ENCODE measurements at regions not wholly inside any gene's neighbourhood (a gene's known extent, or its start where the extent isn't known, plus 50 kb on each side); places are given as distances from the start of the nearest gene placed in this dataset.

DNA sequence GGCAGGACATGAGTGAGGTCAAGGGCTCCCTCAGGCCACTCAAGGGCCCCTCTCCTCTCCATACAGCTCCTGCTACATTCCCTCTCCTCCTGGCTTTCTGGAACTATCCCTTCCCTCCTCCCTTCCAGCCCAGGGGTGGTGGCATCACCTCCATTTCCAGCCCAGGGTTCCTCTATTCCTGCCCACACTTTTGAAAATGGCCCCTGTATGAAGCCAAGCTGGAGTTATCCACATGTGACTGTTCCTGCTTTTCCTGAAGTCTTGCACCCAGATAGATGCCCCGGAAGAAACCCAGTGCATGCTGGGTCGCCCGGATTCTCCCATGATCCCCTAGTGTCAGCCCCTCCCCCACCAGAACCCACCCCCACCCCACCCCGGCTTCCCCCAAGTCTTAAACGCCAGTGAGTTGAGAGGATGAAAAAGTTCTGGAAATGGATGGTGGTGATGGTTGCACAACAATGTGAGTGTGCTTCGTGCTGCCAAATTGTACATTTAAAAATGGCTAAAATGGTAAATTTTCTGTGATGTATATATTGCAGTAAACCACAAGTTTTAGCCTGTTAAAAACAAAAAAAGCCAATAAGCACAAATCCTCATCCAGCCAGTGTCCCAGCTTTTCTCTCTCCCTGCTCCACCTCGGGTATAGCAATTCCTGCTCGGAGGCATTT is 136.9 kb downstream of the SCARB1 start:
- no peaks in the 10 kb centered on the region for H3K4me1 Mint-ChIP-seq (ENCODE audit: low read depth)
- no peaks in the 10 kb centered on the region for H3K9me3 Mint-ChIP-seq
- peaks cover 3% of the 10 kb centered on the region for H3K27me3 Mint-ChIP-seq (ENCODE audit: low read depth)
- no peaks in the 10 kb centered on the region for H3K36me3 Mint-ChIP-seq (ENCODE audit: insufficient read depth)
- no peak for ATAC-seq
- H3K4me3 Mint-ChIP-seq = no peak overlapping the region
- no peak for DNase-seq

- DNase-seq (no peak), ATAC-seq (no peak)
- Mint-ChIP-seq H3K9me3 (no peaks in the 10 kb centered on the region), H3K27me3 (ENCODE audit: low read depth) (peaks cover 3% of the 10 kb centered on the region), H3K4me3 (no peak overlapping the region), H3K36me3 (ENCODE audit: insufficient read depth) (no peaks in the 10 kb centered on the region), H3K4me1 (ENCODE audit: low read depth) (no peaks in the 10 kb centered on the region)
Observed at GRCh38 chr12:124725597-124726237, 137.9 kb downstream of the SCARB1 start.

GRCh38 chr12:124725099-124725498 is 138.6 kb downstream of the SCARB1 start:
- Mint-ChIP-seq H3K4me1 (ENCODE audit: low read depth) (no peaks in the 10 kb centered on the region), H3K4me3 (no peak overlapping the region), H3K36me3 (ENCODE audit: insufficient read depth) (no peaks in the 10 kb centered on the region), H3K27me3 (ENCODE audit: low read depth) (peaks cover 3% of the 10 kb centered on the region), H3K9me3 (no peaks in the 10 kb centered on the region)
- no peak for DNase-seq
- no peak for ATAC-seq

GRCh38 chr12:124722878-124723277 is 140.8 kb downstream of the SCARB1 start:
- DNase-seq (no peak), ATAC-seq (no peak)
- Mint-ChIP-seq H3K27me3 (ENCODE audit: low read depth) (peaks cover 8% of the 10 kb centered on the region), H3K36me3 (ENCODE audit: insufficient read depth) (no peaks in the 10 kb centered on the region), H3K9me3 (no peaks in the 10 kb centered on the region), H3K4me1 (ENCODE audit: low read depth) (no peaks in the 10 kb centered on the region), H3K4me3 (no peak overlapping the region)

- DNase-seq (no peak), ATAC-seq (no peak)
- no peak overlapping the region for H3K4me3 Mint-ChIP-seq
- peaks cover 7% of the 10 kb centered on the region for H3K27me3 Mint-ChIP-seq (ENCODE audit: low read depth)
- H3K4me1 Mint-ChIP-seq (ENCODE audit: low read depth) = no peaks in the 10 kb centered on the region
- H3K9me3 Mint-ChIP-seq = no peaks in the 10 kb centered on the region
- H3K36me3 Mint-ChIP-seq (ENCODE audit: insufficient read depth) = no peaks in the 10 kb centered on the region
Observed at GRCh38 chr12:124721501-124722162, 142.0 kb downstream of the SCARB1 start.

DNA sequence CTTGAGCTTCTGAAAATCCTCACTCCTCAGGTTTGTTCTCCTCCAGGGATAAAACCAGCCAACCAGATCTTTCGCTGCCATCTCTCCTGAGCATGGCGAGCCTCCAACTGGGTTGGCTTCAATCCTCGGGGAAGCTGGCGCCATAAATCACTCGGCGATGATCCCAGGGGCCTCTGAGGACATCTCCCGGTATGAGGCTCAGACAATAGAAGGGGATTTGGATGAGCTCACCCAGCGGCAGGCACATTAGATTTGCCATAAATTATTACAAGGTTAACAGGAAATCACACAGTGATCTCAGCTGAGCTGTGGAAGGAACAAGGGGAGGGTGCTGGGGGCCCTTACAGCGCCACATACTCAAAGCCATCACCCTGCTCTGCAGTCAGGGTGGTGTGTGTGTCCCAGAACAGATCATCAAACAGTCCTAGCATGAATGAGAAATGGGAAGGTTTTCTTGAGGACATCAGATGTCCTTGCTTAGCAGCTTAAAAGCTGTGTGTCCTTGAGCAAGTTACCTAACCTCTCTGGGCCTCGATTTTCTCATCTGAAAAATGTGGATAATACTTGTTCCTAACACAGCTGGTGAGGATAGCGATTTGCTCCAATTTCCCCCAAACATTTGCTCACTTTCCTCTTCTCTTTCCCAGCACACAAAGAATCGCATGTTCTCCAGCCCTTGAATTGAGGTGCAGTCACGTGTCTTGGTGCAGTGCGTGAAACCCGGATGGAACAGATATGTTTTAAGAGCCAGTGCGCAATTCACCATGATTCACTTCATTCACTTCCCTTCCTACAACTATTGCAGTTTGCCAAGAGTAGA is 142.8 kb downstream of the SCARB1 start:
- Mint-ChIP-seq H3K36me3 (ENCODE audit: insufficient read depth) (no peaks in the 10 kb centered on the region), H3K27me3 (ENCODE audit: low read depth) (peaks cover 5% of the 10 kb centered on the region), H3K9me3 (no peaks in the 10 kb centered on the region), H3K4me3 (no peak overlapping the region), H3K4me1 (ENCODE audit: low read depth) (no peaks in the 10 kb centered on the region)
- ATAC-seq = no peak
- DNase-seq = no peak

- Mint-ChIP-seq H3K27me3 (ENCODE audit: low read depth) (peaks cover 5% of the 10 kb centered on the region), H3K9me3 (no peaks in the 10 kb centered on the region), H3K4me3 (no peak overlapping the region), H3K36me3 (ENCODE audit: insufficient read depth) (no peaks in the 10 kb centered on the region), H3K4me1 (ENCODE audit: low read depth) (no peaks in the 10 kb centered on the region)
- DNase-seq = no peak
- ATAC-seq = no peak
Observed at GRCh38 chr12:124720004-124720680, 143.5 kb downstream of the SCARB1 start.

DNA sequence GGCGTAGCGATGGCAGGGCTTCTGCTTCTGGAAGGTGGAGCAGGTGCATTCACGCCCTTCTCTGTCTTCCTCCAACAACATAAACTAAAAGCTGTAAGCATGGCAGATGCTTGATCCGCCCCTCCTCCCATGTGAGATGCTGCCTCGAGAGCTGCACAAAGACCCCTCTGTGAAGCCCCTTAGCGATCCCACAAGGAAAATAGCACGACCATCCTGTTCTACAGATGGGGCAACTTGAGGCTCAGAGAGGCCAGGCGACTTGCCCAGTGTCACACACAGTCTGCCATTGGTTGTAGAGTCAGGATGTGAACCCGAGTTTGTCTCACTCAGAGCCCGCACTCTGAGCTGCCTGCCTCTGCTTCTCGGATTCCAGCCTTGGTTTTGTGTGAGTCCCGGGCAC is 144.4 kb downstream of the SCARB1 start:
- H3K4me1 Mint-ChIP-seq (ENCODE audit: low read depth) = peaks cover 3% of the 10 kb centered on the region
- no peaks in the 10 kb centered on the region for H3K36me3 Mint-ChIP-seq (ENCODE audit: insufficient read depth)
- DNase-seq (no peak), ATAC-seq (no peak)
- no peaks in the 10 kb centered on the region for H3K9me3 Mint-ChIP-seq
- H3K27me3 Mint-ChIP-seq (ENCODE audit: low read depth) = peaks cover 5% of the 10 kb centered on the region
- H3K4me3 Mint-ChIP-seq = no peak overlapping the region

GRCh38 chr12:124718458-124718857 is 145.2 kb downstream of the SCARB1 start:
- DNase-seq (no peak), ATAC-seq (no peak)
- peaks cover 11% of the 10 kb centered on the region for H3K4me1 Mint-ChIP-seq (ENCODE audit: low read depth)
- H3K36me3 Mint-ChIP-seq (ENCODE audit: insufficient read depth) = no peaks in the 10 kb centered on the region
- peaks cover 5% of the 10 kb centered on the region for H3K27me3 Mint-ChIP-seq (ENCODE audit: low read depth)
- no peak overlapping the region for H3K4me3 Mint-ChIP-seq
- H3K9me3 Mint-ChIP-seq = no peaks in the 10 kb centered on the region

DNA sequence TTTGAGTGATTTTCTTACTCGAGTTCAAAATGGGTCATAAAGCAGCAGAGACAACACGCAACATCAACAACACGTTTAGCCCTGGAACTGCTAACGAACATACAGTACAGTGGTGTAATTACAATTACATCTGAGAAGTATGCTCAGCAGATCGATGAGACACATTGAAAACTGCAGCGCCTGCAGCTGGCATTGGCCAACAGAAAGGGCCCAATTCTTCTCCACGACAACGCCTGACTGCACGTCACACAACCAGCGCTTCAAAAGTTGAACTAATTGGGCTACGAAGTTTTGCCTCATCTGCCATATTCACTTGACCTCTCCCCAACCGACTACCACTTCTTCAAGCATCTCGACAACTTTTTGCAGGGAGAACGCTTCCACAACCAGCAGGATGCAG is 145.6 kb downstream of the SCARB1 start:
- DNase-seq (no peak), ATAC-seq (no peak)
- Mint-ChIP-seq H3K4me1 (ENCODE audit: low read depth) (peaks cover 15% of the 10 kb centered on the region), H3K4me3 (no peak overlapping the region), H3K36me3 (ENCODE audit: insufficient read depth) (no peaks in the 10 kb centered on the region), H3K27me3 (ENCODE audit: low read depth) (peaks cover 5% of the 10 kb centered on the region), H3K9me3 (no peaks in the 10 kb centered on the region)

- no peaks in the 10 kb centered on the region for H3K9me3 Mint-ChIP-seq
- H3K27me3 Mint-ChIP-seq (ENCODE audit: low read depth) = peaks cover 5% of the 10 kb centered on the region
- H3K36me3 Mint-ChIP-seq (ENCODE audit: insufficient read depth) = no peaks in the 10 kb centered on the region
- peaks cover 18% of the 10 kb centered on the region for H3K4me1 Mint-ChIP-seq (ENCODE audit: low read depth)
- DNase-seq = no peak
- H3K4me3 Mint-ChIP-seq = no peak overlapping the region
- ATAC-seq = no peak
Observed at GRCh38 chr12:124717318-124717717, 146.3 kb downstream of the SCARB1 start.

- ATAC-seq (no peak), DNase-seq (no peak)
- Mint-ChIP-seq H3K36me3 (ENCODE audit: insufficient read depth) (no peaks in the 10 kb centered on the region), H3K4me3 (no peak overlapping the region), H3K9me3 (no peaks in the 10 kb centered on the region), H3K27me3 (ENCODE audit: low read depth) (peaks cover 5% of the 10 kb centered on the region), H3K4me1 (ENCODE audit: low read depth) (peaks cover 18% of the 10 kb centered on the region)
Observed at GRCh38 chr12:124716208-124717130, 147.2 kb downstream of the SCARB1 start.

Data from activated T-cell treated with anti-CD3 and anti-CD28 coated beads, Interleukin-2, amount 50 U/mL, for 4 hours (primary cell).